ENCODE measurements at regions not wholly inside any gene's neighbourhood (a gene's known extent, or its start where the extent isn't known, plus 50 kb on each side); places are given as distances from the start of the nearest gene placed in this dataset.

DNA sequence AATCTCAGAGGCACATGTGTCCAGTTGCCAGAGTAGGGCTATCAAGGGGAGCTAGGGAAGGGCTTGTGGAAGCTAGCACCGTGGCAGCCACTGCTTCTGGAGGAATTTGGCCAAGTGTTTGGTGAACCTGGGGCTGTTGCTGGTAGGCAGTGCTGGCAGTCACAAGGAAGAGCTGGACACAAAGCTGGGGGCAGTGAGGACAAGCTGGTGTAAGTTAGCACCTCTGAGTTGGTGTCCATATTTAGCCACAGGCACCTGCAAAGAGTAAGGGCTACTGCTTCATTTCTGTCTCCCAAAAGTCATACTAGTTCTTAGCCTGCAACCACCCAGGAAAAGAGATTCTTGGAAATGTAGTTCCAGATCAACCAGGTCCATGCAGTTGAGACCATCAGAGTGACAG, 359.4 kb downstream of the CSNK1G3 start:
- no TSS peak for BruUV-seq (replicated peaks)
- dilution Hi-C loops (cut with MboI; ENCODE audit: extremely low pct_ligation_motif_present, low sequenced_read_pairs) = no loop called here

More for the DNA sequence above, 359.4 kb downstream of the CSNK1G3 start:
- H3K4me2 ChIP-seq (ENCODE audit: insufficient read depth, low read length) = no peak overlapping the region
- FAIRE-seq (no peak), DNase-seq (ENCODE audit: low read depth, low spot score) (no peak)
- no peak overlapping the region for H3K9ac ChIP-seq (replicated peaks; ENCODE audit: extremely low read depth, insufficient read depth, low read length)
- no peaks in the 10 kb centered on the region for H4K20me1 ChIP-seq (replicated peaks; ENCODE audit: control insufficient read depth, extremely low read depth, insufficient read depth, low read length)
- H3K27ac ChIP-seq (ENCODE audit: insufficient read depth, low read depth, low read length) = no peak overlapping the region
- no peaks in the 10 kb centered on the region for H3K9me1 ChIP-seq (replicated peaks; ENCODE audit: control insufficient read depth, extremely low read depth, insufficient read depth, low read length)
- H2AFZ ChIP-seq (ENCODE audit: low read depth, low read length) = no peak overlapping the region
- TF ChIP-seq POLR2A (IDR thresholded peaks at IDR 0.05; ENCODE audit: low read depth, low read length) (no peak), JUN (IDR thresholded peaks at IDR 0.05; ENCODE audit: borderline replicate concordance, insufficient read depth, insufficient read length, low read depth) (no peak), GATA2 (IDR thresholded peaks at IDR 0.05; ENCODE audit: insufficient read depth, insufficient read length, low read depth, low read length) (no peak), POLR2AphosphoS5 (IDR thresholded peaks at IDR 0.05; ENCODE audit: insufficient read depth, low read depth, low read length) (no peak), MYC (IDR thresholded peaks at IDR 0.05; ENCODE audit: low read depth, low read length) (no peak), EZH2 (IDR thresholded peaks at IDR 0.05; ENCODE audit: borderline replicate concordance, low read depth, low read length, severe bottlenecking) (no peak), FOS (IDR thresholded peaks at IDR 0.05; ENCODE audit: borderline replicate concordance, insufficient read depth, low read length) (no peak)
- TF ChIP-seq, protein P1, sequence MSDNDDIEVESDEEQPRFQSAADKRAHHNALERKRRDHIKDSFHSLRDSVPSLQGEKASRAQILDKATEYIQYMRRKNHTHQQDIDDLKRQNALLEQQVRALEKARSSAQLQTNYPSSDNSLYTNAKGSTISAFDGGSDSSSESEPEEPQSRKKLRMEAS (IDR thresholded peaks at IDR 0.05; ENCODE audit: insufficient read depth, insufficient read length) = no peak
- TF ChIP-seq, protein P2, sequence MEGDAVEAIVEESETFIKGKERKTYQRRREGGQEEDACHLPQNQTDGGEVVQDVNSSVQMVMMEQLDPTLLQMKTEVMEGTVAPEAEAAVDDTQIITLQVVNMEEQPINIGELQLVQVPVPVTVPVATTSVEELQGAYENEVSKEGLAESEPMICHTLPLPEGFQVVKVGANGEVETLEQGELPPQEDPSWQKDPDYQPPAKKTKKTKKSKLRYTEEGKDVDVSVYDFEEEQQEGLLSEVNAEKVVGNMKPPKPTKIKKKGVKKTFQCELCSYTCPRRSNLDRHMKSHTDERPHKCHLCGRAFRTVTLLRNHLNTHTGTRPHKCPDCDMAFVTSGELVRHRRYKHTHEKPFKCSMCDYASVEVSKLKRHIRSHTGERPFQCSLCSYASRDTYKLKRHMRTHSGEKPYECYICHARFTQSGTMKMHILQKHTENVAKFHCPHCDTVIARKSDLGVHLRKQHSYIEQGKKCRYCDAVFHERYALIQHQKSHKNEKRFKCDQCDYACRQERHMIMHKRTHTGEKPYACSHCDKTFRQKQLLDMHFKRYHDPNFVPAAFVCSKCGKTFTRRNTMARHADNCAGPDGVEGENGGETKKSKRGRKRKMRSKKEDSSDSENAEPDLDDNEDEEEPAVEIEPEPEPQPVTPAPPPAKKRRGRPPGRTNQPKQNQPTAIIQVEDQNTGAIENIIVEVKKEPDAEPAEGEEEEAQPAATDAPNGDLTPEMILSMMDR (IDR thresholded peaks at IDR 0.05; ENCODE audit: extremely low read depth in 1 of 2, insufficient read depth in 1 of 2, low read depth in 1 of 2, low read length in 2 of 2) = no peak
- H3K4me3 ChIP-seq (replicated peaks in 1 of 3; ENCODE audit: insufficient read depth in 1 of 3, low read depth in 1 of 3, low read length in 3 of 3) = no peak overlapping the region
- ChIA-PET POLR2A (no interaction called here), CTCF (interaction anchor here (1.6 kb wide), 1 partner anchor 12 kb away, joined by 4 read pairs; no protein-coding TSS in a partner anchor)
- H3K36me3 ChIP-seq (ENCODE audit: control insufficient read depth in 2 of 2, extremely low read depth in 1 of 2, insufficient read depth in 2 of 2, low read length in 2 of 2) = no peaks in the 10 kb centered on the region
- H3K9me3 ChIP-seq (replicated peaks; ENCODE audit: control insufficient read depth, insufficient read depth, low read length) = no peaks in the 10 kb centered on the region
- H3K4me1 ChIP-seq (ENCODE audit: control insufficient read depth, extremely low read depth, insufficient read depth, low read length) = no peaks in the 10 kb centered on the region
- H3K27me3 ChIP-seq (ENCODE audit: control insufficient read depth in 2 of 2, insufficient read depth in 2 of 2, low read length in 2 of 2) = peaks cover 2 to 6% of the 10 kb centered on the region in 2 experiments
- H3K79me2 ChIP-seq (ENCODE audit: control insufficient read depth, insufficient read depth, low read length) = no peaks in the 10 kb centered on the region
- intact Hi-C loops (cut with micrococcal nuclease) = no loop called here

Data from endothelial cell of umbilical vein (primary cell).